GM12891 (cell line): ENCODE measurements at regions not wholly inside any gene's neighbourhood (a gene's known extent, or its start where the extent isn't known, plus 50 kb on each side); places are given as distances from the start of the nearest gene placed in this dataset.

Source experiments
- PAX5 ChIP-seq: IDR thresholded peaks from 2 replicates; pipeline ENCODE4 v1.6.1; 2011; ENCODE audit warnings: low read length, moderate library complexity, mild to moderate bottlenecking; ENCODE audit not compliant: insufficient read depth, severe bottlenecking
- POLR2A ChIP-seq: IDR thresholded peaks from 2 replicates; pipeline ENCODE4 v1.6.1; 2011; ENCODE audit warnings: low read depth, low read length, control low read depth
- POLR2AphosphoS5 ChIP-seq: IDR thresholded peaks from 2 replicates; pipeline ENCODE4 v1.6.1; 2011; ENCODE audit warnings: low read depth, low read length, control low read depth
- POU2F2 ChIP-seq: IDR thresholded peaks from 2 replicates; pipeline ENCODE4 v1.6.1; 2011; ENCODE audit warnings: low read depth, mild to moderate bottlenecking, control low read depth, low read length, moderate library complexity
- SPI1 ChIP-seq: IDR thresholded peaks from 2 replicates; pipeline ENCODE4 v1.6.1; 2011; ENCODE audit warnings: low read depth, low read length, control low read depth
- TAF1 ChIP-seq: IDR thresholded peaks from 2 replicates; pipeline ENCODE4 v1.6.1; 2011; ENCODE audit warnings: low read depth, low read length, control low read depth

- TF ChIP-seq POLR2AphosphoS5 (no peak), POLR2A (no peak), TAF1 (no peak), POU2F2 (no peak), SPI1 (no peak), PAX5 (no peak)
Measured at GRCh38 chr4:24042094-24042493, 152.2 kb upstream of the PPARGC1A start.
